Cardiac muscle cell (in vitro differentiated cells and primary cell): ENCODE measurements at regions not wholly inside any gene's neighbourhood (a gene's known extent, or its start where the extent isn't known, plus 50 kb on each side); places are given as distances from the start of the nearest gene placed in this dataset.

Experiments
- DNase-seq, 2 donors: peaks; one replicate each; pipeline versions ENCODE4 v3.0.0 to v3.0.0-alpha.2; 2010 to 2017; ENCODE audit warnings: low read depth in 1 of 2, low spot score in 1 of 2
- H3K27ac ChIP-seq: fragments of 200-600 bp; sonication (generic); 2 replicates; pipeline ENCODE4 v1.5.1; 2016
- H3K27me3 ChIP-seq: fragments of 200-600 bp; sonication (generic); 2 replicates; pipeline ENCODE4 v1.6.0; 2016; ENCODE audit warnings: control low read depth
- H3K36me3 ChIP-seq: fragments of 200-600 bp; sonication (generic); 2 replicates; pipeline ENCODE4 v1.5.1; 2016; ENCODE audit warnings: control low read depth
- H3K4me1 ChIP-seq: fragments of 200-600 bp; sonication (generic); 2 replicates; pipeline ENCODE4 v1.8.1; 2017; ENCODE audit warnings: low read depth, mild to moderate bottlenecking, mixed run types
- H3K4me3 ChIP-seq: fragments of 200-600 bp; sonication (generic); 2 replicates; pipeline ENCODE4 v1.5.1; 2016; ENCODE audit warnings: mild to moderate bottlenecking
- H3K9me3 ChIP-seq: fragments of 200-600 bp; sonication (generic); 2 replicates; pipeline ENCODE4 v1.5.1; 2017; ENCODE audit warnings: low read depth, mild to moderate bottlenecking, control low read depth
- CTCF ChIP-seq: IDR thresholded peaks from 2 replicates; pipeline ENCODE4 v1.5.1; 2012; ENCODE audit warnings: low read depth, mild to moderate bottlenecking, low read length

DNA sequence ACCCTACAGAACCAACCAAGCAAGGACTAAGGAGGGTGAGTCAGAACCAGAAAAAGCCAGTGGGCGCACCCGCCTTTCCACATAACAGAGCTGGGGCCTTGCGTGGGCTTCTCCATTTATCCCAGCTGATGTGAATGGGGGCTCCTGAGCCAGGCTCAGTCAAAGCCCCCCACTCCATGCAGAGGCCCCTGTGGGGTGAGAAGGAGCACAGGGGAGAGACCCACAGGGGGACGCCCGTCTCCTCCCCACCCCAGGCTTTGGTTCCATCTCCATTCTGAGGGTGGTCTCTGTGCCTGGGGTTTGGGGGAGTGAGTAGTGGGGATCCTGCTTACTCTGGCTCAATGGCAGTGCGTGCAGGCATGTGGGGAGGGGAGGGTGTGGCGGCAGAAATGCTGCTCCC, 210.1 kb upstream of the TNRC6C start:
- H3K4me3 ChIP-seq = no peak overlapping the region
- H3K9me3 ChIP-seq = no peaks in the 10 kb centered on the region
- DNase-seq = no peak
- no peak for TF ChIP-seq CTCF
- H3K27ac ChIP-seq = no peak overlapping the region
- H3K36me3 ChIP-seq = no peaks in the 10 kb centered on the region
- H3K4me1 ChIP-seq = no peaks in the 10 kb centered on the region
- no peaks in the 10 kb centered on the region for H3K27me3 ChIP-seq

DNA sequence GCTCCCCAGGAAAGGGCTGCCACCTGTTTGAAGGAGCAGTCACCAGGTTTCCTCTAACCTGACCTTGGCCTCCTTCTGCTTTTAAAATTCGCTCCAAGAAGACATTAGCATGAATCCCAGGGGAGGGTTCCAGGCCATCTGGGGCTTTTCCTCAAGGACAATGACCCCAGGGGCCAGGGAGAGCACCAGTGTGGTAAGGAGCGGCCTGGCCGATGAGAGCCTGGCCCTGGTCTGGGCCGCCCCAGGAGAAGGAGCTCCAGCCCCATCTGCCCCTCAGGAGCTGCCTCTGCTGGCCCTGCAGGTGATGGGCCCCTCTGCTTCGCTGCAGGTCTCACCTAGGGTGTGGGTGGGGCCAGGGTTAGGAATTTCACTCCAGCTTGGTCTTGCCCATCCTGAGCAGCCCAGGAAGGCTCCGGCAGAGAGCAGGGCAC, 209.2 kb upstream of the TNRC6C start:
- DNase-seq = no peak
- Histone ChIP-seq H3K9me3 (no peaks in the 10 kb centered on the region), H3K4me3 (no peak overlapping the region), H3K27me3 (no peaks in the 10 kb centered on the region), H3K4me1 (no peaks in the 10 kb centered on the region), H3K27ac (no peak overlapping the region), H3K36me3 (no peaks in the 10 kb centered on the region)
- TF ChIP-seq CTCF = no peak

GRCh38 chr17:77749989-77750388, 208.5 kb upstream of the TNRC6C start:
- no peak overlapping the region for H3K4me3 ChIP-seq
- TF ChIP-seq CTCF = no peak

GRCh38 chr17:77750427-77751043, 208.0 kb upstream of the TNRC6C start:
- H3K36me3 ChIP-seq = no peaks in the 10 kb centered on the region
- no peak overlapping the region for H3K4me3 ChIP-seq
- H3K4me1 ChIP-seq = no peaks in the 10 kb centered on the region
- no peak for DNase-seq
- H3K27ac ChIP-seq = no peak overlapping the region
- H3K9me3 ChIP-seq = no peaks in the 10 kb centered on the region
- TF ChIP-seq CTCF = no peak
- H3K27me3 ChIP-seq = no peaks in the 10 kb centered on the region

More at GRCh38 chr17:77749989-77750388, 208.5 kb upstream of the TNRC6C start:
- H3K4me1 ChIP-seq = no peaks in the 10 kb centered on the region
- DNase-seq = no peak
- no peaks in the 10 kb centered on the region for H3K36me3 ChIP-seq
- H3K27me3 ChIP-seq = no peaks in the 10 kb centered on the region
- no peak overlapping the region for H3K27ac ChIP-seq
- H3K9me3 ChIP-seq = no peaks in the 10 kb centered on the region

- no peak overlapping the region for H3K4me3 ChIP-seq
- no peak for TF ChIP-seq CTCF
- no peak overlapping the region for H3K27ac ChIP-seq
- no peaks in the 10 kb centered on the region for H3K36me3 ChIP-seq
- DNase-seq = no peak
- no peaks in the 10 kb centered on the region for H3K9me3 ChIP-seq
- H3K4me1 ChIP-seq = no peaks in the 10 kb centered on the region
- H3K27me3 ChIP-seq = no peaks in the 10 kb centered on the region
These were observed 205.3 kb upstream of the TNRC6C start for GRCh38 chr17:77753246-77753645.
